ENCODE measurements at regions not wholly inside any gene's neighbourhood (a gene's known extent, or its start where the extent isn't known, plus 50 kb on each side); places are given as distances from the start of the nearest gene placed in this dataset.

GRCh38 chr13:74682746-74683145 lies 548.5 kb upstream of the KLF12 start:
- TF ChIP-seq POLR2A (IDR thresholded peaks at IDR 0.05; ENCODE audit: low read length) (no peak), GATA1 (IDR thresholded peaks at IDR 0.05; ENCODE audit: low read depth, low read length) (no peak)

Measured in erythroblast (primary cell).